ENCODE measurements at regions not wholly inside any gene's neighbourhood (a gene's known extent, or its start where the extent isn't known, plus 50 kb on each side); places are given as distances from the start of the nearest gene placed in this dataset.

- Histone ChIP-seq H3K9me3 (ENCODE audit: control insufficient read depth in 3 of 3, low read length in 3 of 3) (no peaks in the 10 kb centered on the region), H3K9ac (ENCODE audit: low read depth in 1 of 3, low read length in 3 of 3) (no peak overlapping the region), H3K4me1 (ENCODE audit: control insufficient read depth in 3 of 3, insufficient read depth in 3 of 3, low read length in 3 of 3) (no peaks in the 10 kb centered on the region), H3K36me3 (ENCODE audit: control insufficient read depth in 3 of 3, insufficient read depth in 3 of 3, low read length in 3 of 3) (no peaks in the 10 kb centered on the region), H3K27me3 (ENCODE audit: control insufficient read depth in 3 of 3, insufficient read depth in 3 of 3, low read length in 3 of 3) (no peaks in the 10 kb centered on the region), H3K27ac (ENCODE audit: low read depth, low read length) (no peak overlapping the region), H3K4me3 (ENCODE audit: low read length in 3 of 3) (no peak overlapping the region)
Measured at GRCh38 chr4:10879411-10880110, 195.0 kb upstream of the CLNK start.

DNA sequence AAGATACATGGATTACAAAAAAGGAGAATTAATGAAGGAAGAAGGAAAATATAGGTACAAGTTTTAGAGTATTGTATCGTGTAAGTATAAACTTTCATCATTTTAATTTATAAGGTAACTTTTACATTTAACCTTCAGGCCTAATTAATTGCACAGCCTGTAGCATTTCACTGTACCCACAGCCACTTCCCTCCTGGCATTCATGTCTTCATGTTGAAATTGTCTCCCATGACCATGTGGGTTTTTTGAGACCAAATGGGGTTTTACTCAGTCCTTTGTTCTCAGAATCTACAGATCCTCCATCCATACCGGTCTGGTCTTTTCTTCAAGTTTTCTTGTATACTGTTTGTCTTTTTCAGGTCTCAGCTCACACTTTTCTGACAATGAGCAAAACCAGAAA is 194.3 kb upstream of the CLNK start:
- no peaks in the 10 kb centered on the region for H3K4me1 ChIP-seq (ENCODE audit: control insufficient read depth in 3 of 3, insufficient read depth in 3 of 3, low read length in 3 of 3)
- no peak overlapping the region for H3K4me3 ChIP-seq (ENCODE audit: low read length in 3 of 3)
- H3K27ac ChIP-seq (ENCODE audit: low read depth, low read length): no peak overlapping the region
- H3K27me3 ChIP-seq (ENCODE audit: control insufficient read depth in 3 of 3, insufficient read depth in 3 of 3, low read length in 3 of 3): no peaks in the 10 kb centered on the region
- H3K9me3 ChIP-seq (ENCODE audit: control insufficient read depth in 3 of 3, low read length in 3 of 3): no peaks in the 10 kb centered on the region
- no peaks in the 10 kb centered on the region for H3K36me3 ChIP-seq (ENCODE audit: control insufficient read depth in 3 of 3, insufficient read depth in 3 of 3, low read length in 3 of 3)
- H3K9ac ChIP-seq (ENCODE audit: low read depth in 1 of 3, low read length in 3 of 3): no peak overlapping the region

DNA sequence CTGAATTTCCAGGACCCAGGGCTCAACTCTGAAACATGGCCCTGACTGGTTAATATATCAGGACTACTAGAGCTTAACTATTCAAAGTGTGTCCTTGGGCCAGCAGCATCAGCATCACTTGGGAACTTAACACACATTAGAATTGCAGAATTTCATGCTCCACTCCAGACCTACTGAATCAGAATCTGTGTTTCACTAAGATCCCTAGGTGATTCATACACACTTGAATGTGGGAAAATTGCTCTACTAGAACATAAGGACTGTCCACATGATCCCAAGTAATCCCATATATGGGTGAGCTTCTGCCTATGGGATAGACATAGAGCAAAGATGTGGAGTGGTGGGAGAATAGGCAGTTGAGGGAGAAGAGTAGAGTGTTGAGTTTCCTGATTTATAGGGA is 192.5 kb upstream of the CLNK start:
- Histone ChIP-seq H3K9me3 (ENCODE audit: control insufficient read depth in 3 of 3, low read length in 3 of 3) (no peaks in the 10 kb centered on the region), H3K9ac (ENCODE audit: low read depth in 1 of 3, low read length in 3 of 3) (no peak overlapping the region), H3K27me3 (ENCODE audit: control insufficient read depth in 3 of 3, insufficient read depth in 3 of 3, low read length in 3 of 3) (no peaks in the 10 kb centered on the region), H3K36me3 (ENCODE audit: control insufficient read depth in 3 of 3, insufficient read depth in 3 of 3, low read length in 3 of 3) (no peaks in the 10 kb centered on the region), H3K4me1 (ENCODE audit: control insufficient read depth in 3 of 3, insufficient read depth in 3 of 3, low read length in 3 of 3) (no peaks in the 10 kb centered on the region), H3K4me3 (ENCODE audit: low read length in 3 of 3) (no peak overlapping the region), H3K27ac (ENCODE audit: low read depth, low read length) (no peak overlapping the region)

GRCh38 chr4:10875144-10875799 is 190.7 kb upstream of the CLNK start:
- H3K9me3 ChIP-seq (ENCODE audit: control insufficient read depth in 3 of 3, low read length in 3 of 3): no peaks in the 10 kb centered on the region
- H3K36me3 ChIP-seq (ENCODE audit: control insufficient read depth in 3 of 3, insufficient read depth in 3 of 3, low read length in 3 of 3): no peaks in the 10 kb centered on the region
- H3K9ac ChIP-seq (ENCODE audit: low read depth in 1 of 3, low read length in 3 of 3): no peak overlapping the region
- H3K27ac ChIP-seq (ENCODE audit: low read depth, low read length): no peak overlapping the region
- no peaks in the 10 kb centered on the region for H3K27me3 ChIP-seq (ENCODE audit: control insufficient read depth in 3 of 3, insufficient read depth in 3 of 3, low read length in 3 of 3)
- no peaks in the 10 kb centered on the region for H3K4me1 ChIP-seq (ENCODE audit: control insufficient read depth in 3 of 3, insufficient read depth in 3 of 3, low read length in 3 of 3)
- H3K4me3 ChIP-seq (ENCODE audit: low read length in 3 of 3): no peak overlapping the region

- Histone ChIP-seq H3K9ac (ENCODE audit: low read depth in 1 of 3, low read length in 3 of 3) (no peak overlapping the region), H3K4me1 (ENCODE audit: control insufficient read depth in 3 of 3, insufficient read depth in 3 of 3, low read length in 3 of 3) (no peaks in the 10 kb centered on the region), H3K36me3 (ENCODE audit: control insufficient read depth in 3 of 3, insufficient read depth in 3 of 3, low read length in 3 of 3) (no peaks in the 10 kb centered on the region), H3K4me3 (ENCODE audit: low read length in 3 of 3) (no peak overlapping the region), H3K27ac (ENCODE audit: low read depth, low read length) (no peak overlapping the region), H3K27me3 (ENCODE audit: control insufficient read depth in 3 of 3, insufficient read depth in 3 of 3, low read length in 3 of 3) (no peaks in the 10 kb centered on the region), H3K9me3 (ENCODE audit: control insufficient read depth in 3 of 3, low read length in 3 of 3) (no peaks in the 10 kb centered on the region)
Measured at GRCh38 chr4:10873809-10874208, 189.2 kb upstream of the CLNK start.

DNA sequence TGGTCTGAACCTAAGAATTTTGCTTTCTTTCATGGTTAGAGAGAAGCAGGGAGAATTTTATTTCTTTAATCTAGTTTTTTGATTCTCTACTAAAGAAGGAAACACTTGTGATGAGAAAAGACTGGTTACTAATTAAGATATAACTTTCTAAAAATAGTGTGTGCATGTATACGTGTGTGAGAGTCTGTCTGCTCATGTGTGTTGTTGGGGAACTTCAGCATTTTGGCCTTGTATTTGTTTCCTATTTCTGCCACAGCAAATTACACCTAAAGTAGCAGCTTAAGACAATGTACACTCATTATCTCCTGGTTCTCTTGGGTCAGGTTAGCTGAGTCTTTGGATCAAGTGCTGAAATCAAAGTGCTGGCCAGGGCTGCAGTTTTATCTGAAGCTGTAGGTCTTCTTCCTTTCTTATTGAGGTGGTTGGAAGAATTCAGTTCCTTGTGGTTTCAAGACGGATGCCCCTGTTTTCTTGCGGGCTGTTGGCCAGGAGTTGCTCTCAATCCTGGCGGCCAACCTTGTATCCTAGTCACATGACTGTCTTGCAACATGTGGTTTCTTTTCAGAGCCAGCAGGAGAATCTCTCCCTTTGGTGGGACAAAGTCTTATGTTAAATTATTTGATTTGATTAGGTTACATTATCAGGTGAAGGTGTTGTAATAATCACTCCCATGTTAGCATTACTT is 188.4 kb upstream of the CLNK start:
- no peaks in the 10 kb centered on the region for H3K9me3 ChIP-seq (ENCODE audit: control insufficient read depth in 3 of 3, low read length in 3 of 3)
- no peaks in the 10 kb centered on the region for H3K27me3 ChIP-seq (ENCODE audit: control insufficient read depth in 3 of 3, insufficient read depth in 3 of 3, low read length in 3 of 3)
- H3K4me3 ChIP-seq (ENCODE audit: low read length in 3 of 3): no peak overlapping the region
- no peaks in the 10 kb centered on the region for H3K4me1 ChIP-seq (ENCODE audit: control insufficient read depth in 3 of 3, insufficient read depth in 3 of 3, low read length in 3 of 3)
- no peaks in the 10 kb centered on the region for H3K36me3 ChIP-seq (ENCODE audit: control insufficient read depth in 3 of 3, insufficient read depth in 3 of 3, low read length in 3 of 3)
- H3K9ac ChIP-seq (ENCODE audit: low read depth in 1 of 3, low read length in 3 of 3): no peak overlapping the region
- H3K27ac ChIP-seq (ENCODE audit: low read depth, low read length): no peak overlapping the region

GRCh38 chr4:10866666-10867065 is 182.1 kb upstream of the CLNK start:
- no peaks in the 10 kb centered on the region for H3K4me1 ChIP-seq (ENCODE audit: control insufficient read depth in 3 of 3, insufficient read depth in 3 of 3, low read length in 3 of 3)
- H3K9ac ChIP-seq (ENCODE audit: low read depth in 1 of 3, low read length in 3 of 3): no peak overlapping the region
- H3K9me3 ChIP-seq (ENCODE audit: control insufficient read depth in 3 of 3, low read length in 3 of 3): no peaks in the 10 kb centered on the region
- no peak overlapping the region for H3K27ac ChIP-seq (ENCODE audit: low read depth, low read length)
- no peaks in the 10 kb centered on the region for H3K27me3 ChIP-seq (ENCODE audit: control insufficient read depth in 3 of 3, insufficient read depth in 3 of 3, low read length in 3 of 3)
- no peaks in the 10 kb centered on the region for H3K36me3 ChIP-seq (ENCODE audit: control insufficient read depth in 3 of 3, insufficient read depth in 3 of 3, low read length in 3 of 3)
- no peak overlapping the region for H3K4me3 ChIP-seq (ENCODE audit: low read length in 3 of 3)

- Histone ChIP-seq H3K36me3 (ENCODE audit: control insufficient read depth in 3 of 3, insufficient read depth in 3 of 3, low read length in 3 of 3) (no peaks in the 10 kb centered on the region), H3K27me3 (ENCODE audit: control insufficient read depth in 3 of 3, insufficient read depth in 3 of 3, low read length in 3 of 3) (no peaks in the 10 kb centered on the region), H3K4me3 (ENCODE audit: low read length in 3 of 3) (no peak overlapping the region), H3K27ac (ENCODE audit: low read depth, low read length) (no peak overlapping the region), H3K4me1 (ENCODE audit: control insufficient read depth in 3 of 3, insufficient read depth in 3 of 3, low read length in 3 of 3) (no peaks in the 10 kb centered on the region), H3K9ac (ENCODE audit: low read depth in 1 of 3, low read length in 3 of 3) (no peak overlapping the region), H3K9me3 (ENCODE audit: control insufficient read depth in 3 of 3, low read length in 3 of 3) (peaks cover 0 to 3% (median 0%) of the 10 kb centered on the region in 3 donors)
Measured at GRCh38 chr4:10861036-10861435, 176.5 kb upstream of the CLNK start.

DNA sequence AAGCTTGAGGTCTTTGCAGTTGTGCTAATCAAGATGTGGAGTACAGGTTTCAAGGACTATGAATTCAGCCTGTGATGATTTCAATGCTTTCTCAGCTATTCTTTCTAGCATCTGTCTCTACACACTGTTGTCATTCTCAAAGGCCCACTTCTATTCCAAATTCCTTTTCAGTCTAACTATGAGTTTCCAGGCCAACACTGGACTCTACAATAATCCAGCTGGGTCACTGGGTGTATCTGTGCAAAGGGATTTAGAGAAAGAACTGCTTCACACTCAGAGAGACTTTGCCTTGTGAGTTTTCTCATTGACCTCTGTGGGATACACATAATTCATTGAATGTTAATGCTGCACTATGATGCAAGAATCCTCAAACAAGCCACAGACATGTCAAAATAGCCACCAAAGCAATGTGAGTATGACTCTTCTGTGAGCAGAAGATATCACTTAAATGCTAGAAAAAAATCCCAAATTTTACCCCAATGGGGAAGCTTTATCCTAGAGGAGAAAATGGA is 171.8 kb upstream of the CLNK start:
- Histone ChIP-seq H3K36me3 (ENCODE audit: control insufficient read depth in 3 of 3, insufficient read depth in 3 of 3, low read length in 3 of 3) (no peaks in the 10 kb centered on the region), H3K27me3 (ENCODE audit: control insufficient read depth in 3 of 3, insufficient read depth in 3 of 3, low read length in 3 of 3) (no peaks in the 10 kb centered on the region), H3K27ac (ENCODE audit: low read depth, low read length) (no peak overlapping the region), H3K4me3 (ENCODE audit: low read length in 3 of 3) (no peak overlapping the region), H3K9me3 (ENCODE audit: control insufficient read depth in 3 of 3, low read length in 3 of 3) (peaks cover 0 to 3% (median 0%) of the 10 kb centered on the region in 3 donors), H3K4me1 (ENCODE audit: control insufficient read depth in 3 of 3, insufficient read depth in 3 of 3, low read length in 3 of 3) (no peaks in the 10 kb centered on the region), H3K9ac (ENCODE audit: low read depth in 1 of 3, low read length in 3 of 3) (no peak overlapping the region)

DNA sequence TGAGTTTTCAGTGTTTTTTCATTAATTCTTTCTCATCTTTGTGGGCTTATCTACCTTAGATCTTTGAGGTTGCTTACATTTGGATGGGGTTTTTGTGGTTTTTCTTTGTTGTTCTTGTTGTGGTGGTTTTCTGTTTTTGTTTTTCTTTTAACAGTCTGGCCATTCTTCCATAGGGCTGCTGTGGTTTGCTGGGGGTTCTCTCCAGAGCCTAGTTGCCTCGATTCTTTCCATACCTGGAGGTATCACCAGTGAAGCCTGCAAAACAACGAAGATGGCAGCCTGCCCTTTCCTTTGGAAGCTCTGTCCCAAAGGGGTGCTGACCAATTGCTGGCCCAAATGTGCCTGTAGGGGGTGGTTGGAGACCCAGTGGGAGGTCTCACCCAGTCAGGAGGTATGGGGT is 168.6 kb upstream of the CLNK start:
- no peaks in the 10 kb centered on the region for H3K27me3 ChIP-seq (ENCODE audit: control insufficient read depth in 3 of 3, insufficient read depth in 3 of 3, low read length in 3 of 3)
- no peak overlapping the region for H3K27ac ChIP-seq (ENCODE audit: low read depth, low read length)
- H3K4me3 ChIP-seq (ENCODE audit: low read length in 3 of 3): no peak overlapping the region
- H3K36me3 ChIP-seq (ENCODE audit: control insufficient read depth in 3 of 3, insufficient read depth in 3 of 3, low read length in 3 of 3): no peaks in the 10 kb centered on the region
- no peak overlapping the region for H3K9ac ChIP-seq (ENCODE audit: low read depth in 1 of 3, low read length in 3 of 3)
- no peaks in the 10 kb centered on the region for H3K9me3 ChIP-seq (ENCODE audit: control insufficient read depth in 3 of 3, low read length in 3 of 3)
- H3K4me1 ChIP-seq (ENCODE audit: control insufficient read depth in 3 of 3, insufficient read depth in 3 of 3, low read length in 3 of 3): no peaks in the 10 kb centered on the region

Measured in skeletal muscle tissue (tissue), 3 donors.